HG02588 (cell line): ENCODE measurements at regions not wholly inside any gene's neighbourhood (a gene's known extent, or its start where the extent isn't known, plus 50 kb on each side); places are given as distances from the start of the nearest gene placed in this dataset.

Experiments
- ATAC-seq: cut with Tn5 transposase; IDR thresholded peaks from one replicate; pipeline ENCODE4 v1.9.1; 2021; ENCODE audit warnings: mild to moderate bottlenecking, moderate library complexity; ENCODE audit not compliant: unreplicated experiment

DNA sequence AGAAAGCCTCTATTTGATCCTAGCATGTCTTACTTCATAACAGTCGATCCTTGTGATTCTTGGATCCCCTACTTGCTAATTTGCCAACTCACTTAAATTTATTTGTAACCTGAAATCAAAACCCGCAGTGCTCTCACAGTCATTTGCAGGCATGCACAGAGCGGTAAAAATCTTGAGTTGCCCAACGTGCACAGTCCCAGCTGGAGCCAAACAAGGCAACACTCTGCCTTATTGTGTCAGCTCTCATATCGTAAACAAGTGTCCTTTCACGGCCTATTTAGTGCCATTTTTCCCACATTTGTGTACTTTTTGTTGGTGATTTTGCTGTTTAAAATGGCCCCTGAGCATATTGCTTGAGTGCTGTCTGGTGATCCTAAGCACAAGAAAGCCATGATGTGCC is 511.3 kb upstream of the WWC1 start:
- ATAC-seq = no peak

DNA sequence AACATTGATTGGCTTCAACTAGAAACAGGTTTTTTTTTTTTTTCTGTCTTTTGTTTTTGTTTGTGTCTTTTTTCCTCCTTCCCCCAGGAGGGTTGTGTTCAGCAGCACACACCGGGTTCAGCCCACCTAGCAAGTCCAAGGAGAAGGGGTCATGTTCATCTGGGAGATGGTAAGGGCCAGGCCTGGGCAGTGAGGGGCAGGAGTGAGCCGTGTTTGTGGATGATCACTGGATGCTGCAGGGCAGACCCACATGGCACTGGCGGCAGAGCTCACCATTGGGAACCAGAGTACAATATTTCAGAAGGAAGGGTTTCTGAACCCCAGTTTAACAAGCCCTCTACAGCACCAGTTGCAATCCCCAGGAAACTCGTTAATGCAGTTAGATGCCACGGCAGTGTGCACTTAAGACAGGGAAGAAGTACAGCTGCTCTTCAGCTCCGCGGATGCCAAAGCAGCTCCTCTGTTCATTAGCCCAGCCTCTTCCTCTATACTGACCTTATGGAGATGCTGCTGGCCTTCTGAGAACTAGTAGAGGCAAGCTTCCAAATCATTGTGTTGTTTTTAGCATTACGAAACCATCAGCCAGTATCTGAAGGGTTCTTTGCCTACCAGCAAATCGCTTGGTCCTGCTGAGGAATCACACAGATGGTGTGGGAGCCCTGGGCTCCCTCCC is 508.2 kb upstream of the WWC1 start:
- ATAC-seq = no peak

DNA sequence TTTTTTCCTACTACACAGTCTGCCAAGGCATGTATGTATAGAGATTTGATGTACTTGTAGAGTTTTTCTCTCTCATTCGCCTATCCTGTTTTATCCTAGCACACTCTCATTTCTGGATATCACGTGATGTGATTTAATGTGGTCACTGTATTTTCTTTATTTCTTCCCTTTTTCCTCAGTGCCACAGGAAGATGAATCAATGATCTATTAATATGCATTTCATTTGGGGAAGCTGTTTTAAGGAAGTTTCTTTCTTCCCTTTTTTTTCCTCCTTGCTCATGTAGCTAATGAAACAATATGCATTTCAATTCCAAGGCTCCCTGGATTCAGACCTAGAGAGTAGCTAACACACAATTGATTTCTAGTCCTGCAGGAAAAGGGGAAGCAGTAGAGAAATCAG is 506.3 kb upstream of the WWC1 start:
- no peak for ATAC-seq

- ATAC-seq = no peak
Measured at GRCh38 chr5:167785901-167786300, 505.5 kb upstream of the WWC1 start.

DNA sequence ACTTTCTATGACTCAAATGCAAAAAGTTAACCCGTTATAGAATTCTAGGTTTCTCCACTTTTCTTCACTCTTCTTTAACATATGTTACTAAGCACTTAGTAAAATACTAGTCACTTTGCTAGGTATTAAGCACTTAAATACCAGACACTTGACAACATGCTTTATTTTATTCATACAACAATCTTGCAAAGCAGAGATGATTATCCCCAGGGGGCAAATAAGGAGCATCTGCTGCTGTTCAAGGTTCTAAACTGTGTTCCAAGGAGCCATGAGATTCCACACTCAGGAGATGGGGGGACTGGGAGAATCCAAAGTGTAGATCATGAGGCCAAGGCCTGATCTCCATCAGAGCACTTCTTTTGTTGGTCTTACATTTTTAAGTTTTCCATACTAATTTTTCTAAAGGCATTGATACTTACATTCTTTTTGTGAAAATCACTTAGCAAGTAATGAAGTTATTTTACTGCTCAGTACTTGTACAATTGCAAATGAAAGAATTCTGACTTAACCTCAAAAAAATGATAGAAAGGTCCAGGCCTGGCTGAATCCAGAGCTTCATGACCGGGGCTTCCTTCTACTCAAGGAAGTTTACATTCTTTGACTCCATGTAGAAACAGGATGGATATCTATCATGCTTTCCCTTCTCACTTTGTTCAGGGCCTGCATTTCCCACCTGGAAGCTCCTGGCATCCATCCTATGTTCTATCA is 504.4 kb upstream of the WWC1 start:
- no peak for ATAC-seq

- no peak for ATAC-seq
Measured at GRCh38 chr5:167790045-167790444, 501.4 kb upstream of the WWC1 start.

DNA sequence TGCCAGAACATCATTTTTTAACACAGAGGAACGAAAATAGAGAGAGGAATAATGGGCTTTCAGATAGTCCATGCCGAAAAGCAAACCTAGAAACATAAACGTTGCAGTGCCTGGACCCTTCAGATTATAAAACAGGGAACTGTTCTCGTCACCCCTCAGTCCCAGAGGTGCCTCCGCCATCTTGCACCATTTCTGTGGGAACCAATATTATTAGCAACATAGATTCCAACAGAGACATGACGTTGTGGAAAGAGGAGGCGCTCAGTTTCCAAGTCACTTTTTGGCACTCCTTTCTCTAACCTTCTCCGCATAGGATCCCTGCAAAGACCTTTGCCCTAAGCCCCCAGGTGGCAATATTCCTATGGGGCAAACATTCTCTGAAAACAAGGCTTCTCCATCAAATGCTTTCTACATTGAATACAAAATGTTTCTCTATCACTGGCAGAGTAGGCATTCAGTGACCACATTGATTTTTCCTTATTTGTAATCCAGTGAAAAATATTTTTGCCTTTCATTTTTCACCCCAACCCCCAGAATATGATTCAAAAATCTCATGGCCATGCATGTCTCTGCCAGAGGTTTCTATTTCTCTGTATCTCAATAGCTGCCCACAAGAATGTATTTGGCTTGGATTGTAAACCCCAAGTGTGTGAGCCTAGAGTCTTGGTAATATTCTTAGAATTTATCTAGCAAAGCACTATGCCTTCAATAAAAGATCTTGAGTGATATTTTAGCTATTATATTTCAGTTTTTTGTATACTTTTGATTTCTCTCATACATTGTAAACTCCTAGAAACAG is 500.8 kb upstream of the WWC1 start:
- no peak for ATAC-seq

DNA sequence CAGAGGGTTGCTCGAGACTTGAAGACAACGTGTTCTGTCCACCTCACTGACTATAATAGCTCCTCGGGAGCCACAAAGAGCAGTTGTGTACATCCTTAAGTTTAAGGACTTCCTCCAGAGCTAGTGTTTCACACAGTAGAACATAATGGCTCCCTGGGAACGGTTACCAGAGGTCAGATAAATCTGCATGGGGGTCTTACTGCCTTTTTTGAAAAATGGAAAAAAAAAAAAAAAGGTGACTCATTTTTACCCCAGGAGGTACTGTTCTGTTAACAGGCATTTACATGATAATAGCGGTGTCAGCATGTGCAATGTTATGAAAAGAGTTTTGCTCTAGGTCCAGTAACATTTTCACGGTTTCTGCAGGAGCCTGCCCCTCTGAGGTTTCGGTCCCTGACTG is 498.9 kb upstream of the WWC1 start:
- ATAC-seq = no peak

DNA sequence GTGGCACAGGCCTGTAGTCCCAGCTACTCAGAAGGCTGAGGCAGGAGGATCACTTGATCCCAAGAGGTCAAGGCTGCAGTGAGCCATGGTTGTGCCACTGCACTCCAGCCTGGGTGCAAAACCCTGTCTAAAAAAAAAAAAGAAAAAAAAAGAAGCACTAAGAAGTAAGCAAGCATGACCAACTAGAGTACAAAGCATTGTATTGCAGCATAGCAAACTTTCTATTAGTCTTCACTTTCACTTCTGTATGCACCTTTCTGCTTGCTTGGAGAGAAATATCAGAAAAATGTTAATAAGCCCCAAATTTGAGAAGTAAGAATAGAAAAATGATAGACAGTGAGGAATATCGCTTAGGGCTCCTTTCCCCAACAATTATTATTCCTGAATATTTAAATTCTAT is 497.7 kb upstream of the WWC1 start:
- no peak for ATAC-seq

- no peak for ATAC-seq
Measured at GRCh38 chr5:167794121-167794520, 497.3 kb upstream of the WWC1 start.

- no peak for ATAC-seq
Measured at GRCh38 chr5:167796672-167797071, 494.8 kb upstream of the WWC1 start.

DNA sequence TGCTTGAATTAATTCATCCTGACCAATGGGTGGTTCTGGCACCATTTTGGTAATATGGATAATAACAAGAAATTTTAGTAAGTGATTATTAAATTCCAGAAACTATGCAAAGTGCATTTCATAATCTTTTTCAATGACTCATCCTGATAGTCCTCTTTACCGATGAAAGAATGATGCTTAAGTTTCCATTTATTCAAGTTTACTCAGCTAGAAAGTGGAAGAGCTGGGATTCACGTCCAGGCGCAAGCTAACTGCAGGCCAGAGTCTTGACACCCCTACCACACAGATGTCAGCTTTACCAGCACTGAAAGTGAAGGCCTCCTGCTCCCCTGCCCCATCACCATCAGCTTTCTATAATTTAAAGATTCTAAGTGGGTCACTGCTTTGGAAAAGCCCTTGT is 493.5 kb upstream of the WWC1 start:
- ATAC-seq = no peak

DNA sequence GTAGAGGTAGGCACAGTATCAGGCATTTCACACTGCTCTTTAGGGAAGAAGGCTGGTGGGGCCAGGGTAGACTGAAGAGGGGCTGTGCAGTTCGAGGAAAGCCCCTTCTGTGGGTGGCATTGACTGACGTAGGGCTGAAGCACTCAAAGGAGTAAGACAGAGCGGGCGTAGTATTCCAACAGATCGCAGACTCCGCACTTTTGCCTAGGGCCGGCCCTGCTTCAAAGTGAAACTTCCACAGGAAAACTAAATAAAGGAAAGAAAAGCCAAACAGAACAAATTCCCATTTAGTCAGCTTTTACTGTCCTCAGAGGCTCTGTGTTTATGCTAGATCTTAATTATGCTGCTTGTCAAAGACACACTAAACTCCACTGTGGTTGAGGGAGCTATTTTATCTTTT is 493.0 kb upstream of the WWC1 start:
- no peak for ATAC-seq

DNA sequence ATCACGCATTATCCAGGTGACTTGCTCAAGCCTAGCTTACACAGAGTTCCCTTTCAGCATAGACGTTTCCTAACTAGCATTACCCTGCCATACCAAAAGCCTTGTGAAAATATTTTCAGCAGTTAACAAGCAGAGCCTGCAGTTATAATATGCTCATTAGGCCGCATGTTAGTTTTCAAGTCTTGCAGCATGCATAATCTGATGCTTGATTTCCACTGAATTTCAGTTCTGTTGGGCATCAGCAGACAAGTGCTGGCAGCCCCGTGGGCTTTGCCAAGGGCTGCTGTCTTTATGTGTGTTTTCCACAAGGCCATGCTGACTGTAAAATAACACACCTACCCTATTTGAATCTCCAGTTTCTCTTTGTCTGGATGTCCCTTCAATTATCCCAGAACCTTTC is 491.0 kb upstream of the WWC1 start:
- ATAC-seq = no peak

DNA sequence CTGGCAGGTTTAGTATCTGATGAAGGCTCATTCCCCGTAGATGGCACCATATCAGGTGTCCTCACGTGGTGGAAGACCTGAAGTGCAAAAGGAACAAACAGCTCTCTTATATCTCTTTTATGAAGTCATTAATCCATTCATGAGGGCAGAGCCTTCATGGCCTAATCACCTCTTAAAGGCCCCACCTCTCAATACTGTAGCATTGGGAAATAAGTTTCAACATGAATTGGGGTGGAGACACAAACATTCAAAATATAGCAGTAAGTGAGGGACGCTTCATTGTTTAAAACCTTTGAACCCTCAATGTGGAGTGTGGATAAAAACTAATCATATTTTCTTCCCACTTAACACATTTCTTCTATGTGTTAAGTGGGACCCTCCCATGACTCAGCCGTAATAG is 489.4 kb upstream of the WWC1 start:
- no peak for ATAC-seq

- no peak for ATAC-seq
Measured at GRCh38 chr5:167802755-167803431, 488.6 kb upstream of the WWC1 start.

DNA sequence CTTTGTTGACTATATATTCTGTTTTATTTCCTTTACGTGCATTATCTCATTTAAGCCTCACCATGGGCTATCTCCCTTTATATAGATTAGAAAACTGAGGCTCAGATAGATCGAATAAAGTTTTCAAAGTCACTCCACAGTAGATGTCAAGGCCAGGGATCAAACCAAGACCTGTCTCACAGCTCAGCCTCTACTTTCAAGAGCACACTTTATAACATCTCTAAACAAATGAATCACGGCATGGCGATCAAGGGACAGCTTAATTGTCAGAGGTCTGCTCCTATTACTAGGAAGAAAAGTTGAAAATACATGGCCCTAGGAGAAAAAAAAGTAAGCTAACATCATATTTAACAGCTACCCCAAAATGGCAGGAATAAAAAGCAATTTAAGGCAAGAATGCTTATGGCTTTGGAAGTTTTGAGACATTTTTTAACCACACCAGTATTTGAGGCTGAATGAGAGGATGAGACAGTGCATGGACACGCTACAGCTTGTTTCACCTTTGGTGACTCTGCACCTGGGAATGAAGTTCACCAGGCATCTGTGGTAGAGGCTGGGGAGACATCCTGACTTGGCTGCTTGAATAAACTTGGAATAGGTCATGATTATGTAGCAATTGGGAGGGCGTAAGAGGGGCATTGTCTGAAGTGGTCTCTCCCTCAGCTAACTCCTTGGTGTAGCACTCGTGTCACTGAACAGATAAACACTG is 486.8 kb upstream of the WWC1 start:
- ATAC-seq = no peak

- ATAC-seq = no peak
Measured at GRCh38 chr5:167810573-167810972, 480.9 kb upstream of the WWC1 start.

DNA sequence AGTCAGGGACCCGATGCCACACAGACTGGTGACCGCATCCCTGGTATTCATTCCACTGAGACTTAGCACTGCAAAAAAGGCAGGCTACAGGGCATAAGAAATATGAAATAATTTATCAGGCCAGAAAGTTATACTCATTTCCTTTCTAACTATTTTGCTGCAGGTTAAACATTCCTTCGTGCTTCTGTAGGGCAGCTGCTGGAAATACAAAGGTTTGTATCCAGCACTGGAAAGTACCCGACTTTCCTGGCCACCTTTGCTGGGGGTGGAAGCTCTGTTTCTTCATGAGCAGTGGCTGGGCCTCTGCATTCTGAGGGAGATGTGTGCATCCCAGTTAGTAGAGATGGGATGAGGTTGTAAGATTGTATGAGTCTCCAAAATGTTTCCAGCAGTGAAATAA is 478.6 kb upstream of the WWC1 start:
- no peak for ATAC-seq

DNA sequence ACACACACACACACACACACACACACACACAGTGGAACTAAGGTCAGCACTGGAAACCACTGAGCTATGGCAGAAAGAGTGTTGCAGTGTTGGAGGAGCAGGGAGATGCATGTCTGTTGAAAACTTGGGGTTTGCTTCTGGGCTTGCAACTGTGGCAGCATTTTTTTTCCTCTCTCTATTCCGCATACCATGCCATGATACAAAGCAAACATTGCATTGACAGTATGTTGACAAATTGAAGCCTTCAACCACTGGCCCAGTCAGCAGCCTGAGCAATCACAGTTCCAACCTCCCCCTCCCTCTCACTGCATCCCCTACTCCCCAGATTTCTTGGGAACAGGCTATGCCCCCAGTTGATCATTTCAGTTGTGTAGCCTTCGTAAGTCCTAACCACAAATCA is 478.1 kb upstream of the WWC1 start:
- ATAC-seq = no peak

DNA sequence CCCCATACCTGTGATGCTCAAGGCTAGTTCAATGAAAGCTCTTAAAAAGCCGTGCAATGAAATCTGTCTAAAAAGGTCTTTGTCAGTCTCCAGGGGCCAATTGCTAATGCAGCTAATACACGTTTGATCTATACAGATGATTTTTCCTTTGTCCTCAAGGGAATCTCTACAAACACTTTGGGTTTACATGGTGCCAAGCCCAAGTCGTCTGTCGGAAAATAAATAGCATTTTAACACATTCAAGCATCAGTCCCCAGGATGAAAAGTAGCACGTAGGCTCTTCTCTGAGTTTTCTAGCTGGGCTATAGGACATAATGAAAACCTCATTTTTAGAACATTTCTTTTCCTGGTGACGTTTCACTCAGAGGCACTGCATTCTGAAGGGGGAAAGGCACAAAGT is 477.4 kb upstream of the WWC1 start:
- ATAC-seq = no peak
